GM23248 (cell line): ENCODE measurements at regions not wholly inside any gene's neighbourhood (a gene's known extent, or its start where the extent isn't known, plus 50 kb on each side); places are given as distances from the start of the nearest gene placed in this dataset.
"Not testable (repeated sequence)": the region's sequence is repeated elsewhere in the genome, so short reads cannot be mapped to it uniquely, and the experiment has no call there.

Source experiments
- DNase-seq: peaks from one replicate; pipeline ENCODE4 v3.0.0-alpha.2; 2015
- H2AFZ ChIP-seq: fragments of 200-600 bp; sonication (generic); 2 replicates; pipeline ENCODE4 v1.6.1; 2016; ENCODE audit warnings: antibody characterized with exemption
- H3F3A ChIP-seq: fragments of 200-600 bp; sonication (generic); 2 replicates; pipeline ENCODE4 v1.6.1; 2016; ENCODE audit warnings: mild to moderate bottlenecking, antibody characterized with exemption, mixed run types; ENCODE audit not compliant: insufficient read depth
- H3K27ac ChIP-seq: fragments of 200-600 bp; sonication (generic); 2 replicates; pipeline ENCODE4 v1.5.1; 2016; ENCODE audit warnings: mild to moderate bottlenecking
- H3K27me3 ChIP-seq: fragments of 200-600 bp; sonication (generic); replicated peaks from 2 replicates; pipeline ENCODE4 v1.6.1; 2016; ENCODE audit warnings: mild to moderate bottlenecking; ENCODE audit not compliant: insufficient read depth
- H3K36me3 ChIP-seq: fragments of 200-600 bp; sonication (generic); 2 replicates; pipeline ENCODE4 v1.6.1; 2016; ENCODE audit warnings: low read depth, mild to moderate bottlenecking
- H3K4me1 ChIP-seq: fragments of 200-600 bp; sonication (generic); 2 replicates; pipeline ENCODE4 v1.6.1; 2016; ENCODE audit warnings: mild to moderate bottlenecking; ENCODE audit not compliant: insufficient read depth
- H3K4me2 ChIP-seq: fragments of 200-600 bp; sonication (generic); one replicate; pipeline ENCODE4 v1.6.1; 2016; ENCODE audit warnings: mild to moderate bottlenecking; ENCODE audit not compliant: unreplicated experiment
- H3K4me3 ChIP-seq: fragments of 200-600 bp; sonication (generic); 2 replicates; pipeline ENCODE4 v1.5.1; 2016; ENCODE audit warnings: mild to moderate bottlenecking
- H3K79me2 ChIP-seq: fragments of 200-600 bp; sonication (generic); 2 replicates; pipeline ENCODE4 v1.6.1; 2016; ENCODE audit warnings: mild to moderate bottlenecking; ENCODE audit not compliant: insufficient read depth
- H3K9ac ChIP-seq: fragments of 200-600 bp; sonication (generic); 2 replicates; pipeline ENCODE4 v1.6.1; 2016; ENCODE audit warnings: mild to moderate bottlenecking
- H3K9me2 ChIP-seq: fragments of 200-600 bp; sonication (generic); 2 replicates; pipeline ENCODE4 v1.6.1; 2016; ENCODE audit warnings: mixed run types, mild to moderate bottlenecking, moderate library complexity; ENCODE audit not compliant: insufficient read depth
- H3K9me3 ChIP-seq: fragments of 200-600 bp; sonication (generic); one replicate; pipeline ENCODE4 v1.6.1; 2017; ENCODE audit warnings: low read depth
- H4K20me1 ChIP-seq: fragments of 200-600 bp; sonication (generic); 2 replicates; pipeline ENCODE4 v1.6.0; 2016; ENCODE audit not compliant: insufficient read depth
- WGBS, 2 experiments: methylation state at CpG; one replicate each; pipeline ENCODE4 v1.1.6; 2015 to 2017; ENCODE audit warnings: low lambda C conversion rate in 2 of 2, low coverage in 1 of 2; ENCODE audit errors: missing lambda C conversion rate in 2 of 2; 5-methylcytosine and 5-hydroxymethylcytosine counted together
- in situ Hi-C: fragments of 300-500 bp; cut with MboI; formaldehyde crosslinking; loops from 2 replicates; pipeline ENCODE4 v1.15.0; 2020

DNA sequence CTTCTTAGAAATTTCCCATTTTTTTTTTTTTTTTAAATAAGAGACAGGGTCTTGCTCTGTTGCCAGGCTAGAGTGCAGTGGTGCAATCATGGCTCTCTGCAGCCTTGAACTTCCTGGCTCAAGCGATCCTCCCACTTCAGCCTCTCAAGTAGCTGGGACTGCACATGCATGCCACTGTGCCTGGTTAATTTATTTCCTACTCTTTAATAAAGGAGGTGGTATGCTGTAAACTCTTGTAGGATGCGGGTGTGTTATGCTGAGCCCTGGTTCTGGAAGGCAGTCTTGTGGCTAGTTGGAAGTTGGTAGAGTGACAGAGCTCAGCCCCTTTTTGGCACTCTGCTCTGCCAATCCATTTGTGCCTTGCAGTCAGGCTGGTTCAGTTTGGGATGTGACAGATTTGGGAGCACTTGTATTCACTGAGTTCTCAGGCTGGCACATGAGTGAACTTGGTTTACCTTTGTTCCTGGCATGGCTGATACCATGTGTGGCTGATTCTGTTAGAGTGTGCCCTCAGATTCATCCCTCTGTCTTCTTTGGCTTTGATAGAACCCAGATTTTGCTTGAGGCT lies 58.3 kb downstream of the NPIPB11 start:
- H3K9me3 ChIP-seq, H3K4me2 ChIP-seq, H3K4me1 ChIP-seq, in situ Hi-C loops, H3K9ac ChIP-seq, H3K9me2 ChIP-seq, H3K4me3 ChIP-seq, H4K20me1 ChIP-seq, DNase-seq, H2AFZ ChIP-seq, H3K27me3 ChIP-seq, H3F3A ChIP-seq, H3K27ac ChIP-seq, H3K36me3 ChIP-seq, H3K79me2 ChIP-seq: not testable (repeated sequence)
- 50% methylated on average over 1 to 2 of the region's 2 CpGs for WGBS, 2 experiments

DNA sequence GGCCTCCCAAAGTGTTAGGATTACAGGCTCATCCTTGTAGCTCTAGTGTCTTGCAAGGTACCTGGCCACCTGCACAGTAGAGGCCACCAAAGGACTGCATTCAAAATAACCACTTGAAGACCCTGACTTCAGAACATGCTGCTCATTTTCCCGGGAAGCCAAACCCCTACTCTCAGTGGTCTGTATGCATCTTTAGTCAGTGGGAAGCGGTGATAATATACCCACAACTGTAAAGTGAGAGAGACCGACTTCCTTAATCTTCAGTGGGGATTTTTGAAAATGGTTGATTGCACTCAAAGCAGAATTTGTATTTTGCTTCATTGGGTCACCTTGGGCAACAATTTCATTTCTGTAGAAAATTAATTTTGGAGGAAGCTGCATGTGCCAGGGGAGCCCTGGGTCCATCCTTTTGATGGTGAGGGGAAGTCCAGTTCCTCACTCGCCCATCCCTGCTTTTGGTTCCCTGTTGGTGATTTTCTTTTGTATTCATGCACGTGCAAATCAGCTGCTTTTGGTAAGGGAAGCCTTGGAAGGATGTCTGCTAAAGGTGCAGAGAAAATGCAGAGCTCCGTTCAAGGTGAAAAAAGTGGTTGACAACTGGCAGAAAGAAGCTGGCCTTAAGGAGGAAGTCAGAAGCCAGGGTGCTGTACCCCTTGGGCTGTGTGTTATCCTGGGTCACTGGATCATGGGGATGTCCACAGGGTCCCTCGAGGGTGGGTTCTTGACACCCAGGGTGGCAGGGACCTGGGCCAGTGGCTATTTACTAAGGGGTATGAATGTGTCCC lies 59.5 kb downstream of the NPIPB11 start:
- H3K9me2 ChIP-seq, H3K36me3 ChIP-seq, DNase-seq, H3K9ac ChIP-seq, H4K20me1 ChIP-seq, H3K79me2 ChIP-seq, H2AFZ ChIP-seq, H3K4me3 ChIP-seq, H3K27me3 ChIP-seq, in situ Hi-C loops, H3F3A ChIP-seq, H3K27ac ChIP-seq, H3K4me1 ChIP-seq, H3K4me2 ChIP-seq, H3K9me3 ChIP-seq: not testable (repeated sequence)
- WGBS, 2 experiments: 86 to 89% methylated on average over 7 of the region's 7 CpGs

DNA sequence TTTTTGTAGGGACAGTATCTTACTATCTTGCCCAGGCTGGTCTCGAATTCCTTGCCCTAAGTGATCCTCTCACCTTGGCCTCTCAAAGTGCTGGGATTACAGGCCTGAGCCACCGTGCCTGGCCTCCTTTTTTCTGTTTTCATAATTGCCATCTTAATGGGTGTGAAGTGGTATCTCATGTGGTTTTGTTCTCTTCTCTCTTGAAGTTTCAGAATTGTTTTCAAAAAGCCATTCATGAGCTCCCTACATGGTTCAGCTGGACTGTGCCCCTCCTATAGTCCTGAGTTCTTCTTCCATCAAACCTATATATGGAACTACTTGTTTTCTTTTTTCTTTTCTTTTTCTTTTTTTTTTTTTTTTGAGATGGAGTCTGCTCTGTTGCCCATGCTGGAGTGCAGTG lies 60.3 kb downstream of the NPIPB11 start:
- H3K4me1 ChIP-seq, H4K20me1 ChIP-seq, H2AFZ ChIP-seq, H3K9me2 ChIP-seq, DNase-seq, H3K9me3 ChIP-seq, H3K9ac ChIP-seq, H3F3A ChIP-seq, H3K79me2 ChIP-seq, H3K4me2 ChIP-seq, H3K4me3 ChIP-seq, H3K36me3 ChIP-seq, in situ Hi-C loops, H3K27ac ChIP-seq, H3K27me3 ChIP-seq: not testable (repeated sequence)
- 71 to 85% methylated on average over 2 of the region's 2 CpGs for WGBS, 2 experiments

GRCh38 chr16:29342937-29343336 lies 63.6 kb downstream of the NPIPB11 start:
- H3F3A ChIP-seq, H3K4me2 ChIP-seq, H4K20me1 ChIP-seq, in situ Hi-C loops, H2AFZ ChIP-seq, H3K4me1 ChIP-seq, H3K36me3 ChIP-seq, H3K9ac ChIP-seq, H3K4me3 ChIP-seq, H3K9me2 ChIP-seq, H3K27me3 ChIP-seq, DNase-seq, H3K79me2 ChIP-seq, H3K9me3 ChIP-seq: not testable (repeated sequence)
- WGBS, 2 experiments: 70 to 83% methylated on average over 4 of the region's 4 CpGs
- peak overlapping the region; percentile 40; the same call in 1 of the 2 replicates for H3K27ac ChIP-seq

- H4K20me1 ChIP-seq, H3K79me2 ChIP-seq, H3K9me3 ChIP-seq, H3K9ac ChIP-seq, H3K4me1 ChIP-seq, H2AFZ ChIP-seq, H3F3A ChIP-seq, in situ Hi-C loops, H3K36me3 ChIP-seq, H3K27me3 ChIP-seq, H3K9me2 ChIP-seq, H3K4me2 ChIP-seq, H3K27ac ChIP-seq, H3K4me3 ChIP-seq: not testable (repeated sequence)
- WGBS, 2 experiments: 50 to 56% methylated on average over 5 to 8 of the region's 9 CpGs
- peak; percentile 17 for DNase-seq
These were observed 65.6 kb downstream of the NPIPB11 start for GRCh38 chr16:29340779-29341438.

GRCh38 chr16:29340235-29340634 lies 66.3 kb downstream of the NPIPB11 start:
- H4K20me1 ChIP-seq, H3K36me3 ChIP-seq, in situ Hi-C loops, DNase-seq, H3K9me3 ChIP-seq, H3K9ac ChIP-seq, H2AFZ ChIP-seq, H3K4me3 ChIP-seq, H3K9me2 ChIP-seq, H3K27ac ChIP-seq, H3K4me1 ChIP-seq, H3F3A ChIP-seq, H3K4me2 ChIP-seq, H3K79me2 ChIP-seq, H3K27me3 ChIP-seq: not testable (repeated sequence)
- 37 to 54% methylated on average over 3 of the region's 3 CpGs for WGBS, 2 experiments

- H3K9me2 ChIP-seq, H3K4me3 ChIP-seq, H3K27ac ChIP-seq, in situ Hi-C loops, H2AFZ ChIP-seq, H3F3A ChIP-seq, DNase-seq, H4K20me1 ChIP-seq, H3K9me3 ChIP-seq, H3K36me3 ChIP-seq, H3K79me2 ChIP-seq, H3K4me2 ChIP-seq, H3K27me3 ChIP-seq, H3K9ac ChIP-seq, H3K4me1 ChIP-seq: not testable (repeated sequence)
- 87 to 88% methylated on average over 14 to 18 of the region's 18 CpGs for WGBS, 2 experiments
These were observed 67.5 kb downstream of the NPIPB11 start for GRCh38 chr16:29338821-29339700.
